HG03103 (cell line): ENCODE measurements at regions not wholly inside any gene's neighbourhood (a gene's known extent, or its start where the extent isn't known, plus 50 kb on each side); places are given as distances from the start of the nearest gene placed in this dataset.
A peak's percentile ranks its signal among the peaks of the same experiment; 100 is the strongest.

Source experiments
- ATAC-seq: cut with Tn5 transposase; IDR thresholded peaks from one replicate; pipeline ENCODE4 v1.9.1; 2021; ENCODE audit warnings: low read depth; ENCODE audit not compliant: unreplicated experiment

- no peak for ATAC-seq
These were observed 529.1 kb downstream of the PPARGC1A start for GRCh38 chr4:23360718-23361117.

GRCh38 chr4:23355258-23355657, 534.6 kb downstream of the PPARGC1A start:
- ATAC-seq = no peak

- no peak for ATAC-seq
These were observed 536.6 kb downstream of the PPARGC1A start for GRCh38 chr4:23353200-23353599.

- no peak for ATAC-seq
These were observed 540.9 kb downstream of the PPARGC1A start for GRCh38 chr4:23348789-23349498.

- no peak for ATAC-seq
These were observed 552.6 kb downstream of the PPARGC1A start for GRCh38 chr4:23337292-23337691.

- ATAC-seq = peak; percentile 52
These were observed 555.6 kb downstream of the PPARGC1A start for GRCh38 chr4:23333946-23334878.

GRCh38 chr4:23333556-23333945, 556.3 kb downstream of the PPARGC1A start:
- no peak for ATAC-seq

- ATAC-seq = no peak
These were observed 557.5 kb downstream of the PPARGC1A start for GRCh38 chr4:23332313-23332712.

- no peak for ATAC-seq
These were observed 562.7 kb downstream of the PPARGC1A start for GRCh38 chr4:23327120-23327519.

- no peak for ATAC-seq
These were observed 565.7 kb downstream of the PPARGC1A start for GRCh38 chr4:23324021-23324690.

- ATAC-seq = no peak
These were observed 566.4 kb downstream of the PPARGC1A start for GRCh38 chr4:23323436-23323835.

- no peak for ATAC-seq
These were observed 567.1 kb downstream of the PPARGC1A start for GRCh38 chr4:23322732-23323131.

GRCh38 chr4:23320931-23321587, 568.8 kb downstream of the PPARGC1A start:
- no peak for ATAC-seq

GRCh38 chr4:23312686-23313085, 577.2 kb downstream of the PPARGC1A start:
- no peak for ATAC-seq

GRCh38 chr4:23311983-23312382, 577.9 kb downstream of the PPARGC1A start:
- no peak for ATAC-seq

- ATAC-seq = no peak
These were observed 584.8 kb downstream of the PPARGC1A start for GRCh38 chr4:23305026-23305425.

GRCh38 chr4:23298371-23298770, 591.5 kb downstream of the PPARGC1A start:
- no peak for ATAC-seq

- no peak for ATAC-seq
These were observed 592.5 kb downstream of the PPARGC1A start for GRCh38 chr4:23297327-23297726.

- no peak for ATAC-seq
These were observed 598.4 kb downstream of the GBA3 start for GRCh38 chr4:23291139-23291538.

- no peak for ATAC-seq
These were observed 597.9 kb downstream of the GBA3 start for GRCh38 chr4:23290656-23291055.
